Stimulated activated naive CD8-positive, alpha-beta T cell treated with anti-CD3 and anti-CD28 coated beads, Interleukin-15, Interleukin-2, amounts not matched to agents 100 ng/mL and 50 ng/mL, for 24 hours (primary cell): ENCODE measurements at regions not wholly inside any gene's neighbourhood (a gene's known extent, or its start where the extent isn't known, plus 50 kb on each side); places are given as distances from the start of the nearest gene placed in this dataset.

Experiments
- H3K27ac Mint-ChIP-seq: one replicate; pipeline ENCODE4 v1.8.0; 2021; ENCODE audit warnings: mild to moderate bottlenecking, mixed read lengths
- H3K27me3 Mint-ChIP-seq: one replicate; pipeline ENCODE4 v1.8.0; 2021; ENCODE audit warnings: mixed read lengths
- H3K36me3 Mint-ChIP-seq: one replicate; pipeline ENCODE4 v1.8.0; 2021; ENCODE audit warnings: low read depth, mixed read lengths
- H3K4me1 Mint-ChIP-seq: one replicate; pipeline ENCODE4 v1.8.0; 2021; ENCODE audit warnings: low read depth, mixed read lengths
- H3K4me3 Mint-ChIP-seq: one replicate; pipeline ENCODE4 v1.8.0; 2021; ENCODE audit warnings: mild to moderate bottlenecking, mixed read lengths
- H3K9me3 Mint-ChIP-seq: one replicate; pipeline ENCODE4 v1.8.0; 2021; ENCODE audit warnings: mixed read lengths

DNA sequence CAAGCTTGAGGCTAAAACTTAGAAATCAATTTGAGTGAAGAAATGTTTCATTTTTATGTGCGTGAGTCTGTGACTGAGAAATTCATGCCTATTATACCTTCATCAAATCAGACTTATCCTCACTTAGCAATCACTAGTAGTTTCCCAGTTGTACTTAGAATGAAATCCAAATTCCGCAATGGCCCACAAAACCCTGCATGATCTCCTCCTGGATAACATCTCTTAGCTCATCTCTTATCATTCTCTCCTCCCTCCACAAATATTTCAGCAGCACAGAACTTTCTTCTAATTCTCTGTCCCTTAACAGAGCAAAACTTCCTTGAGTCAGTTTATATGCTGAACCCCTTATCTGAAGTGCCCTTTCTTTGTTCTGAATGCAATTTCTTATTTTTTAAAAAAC is 198.8 kb upstream of the TGFBR2 start:
- Mint-ChIP-seq H3K36me3 (peaks cover 9% of the 10 kb centered on the region), H3K27ac (no peak overlapping the region), H3K27me3 (no peaks in the 10 kb centered on the region), H3K9me3 (peaks cover 22% of the 10 kb centered on the region), H3K4me1 (no peaks in the 10 kb centered on the region), H3K4me3 (no peak overlapping the region)

DNA sequence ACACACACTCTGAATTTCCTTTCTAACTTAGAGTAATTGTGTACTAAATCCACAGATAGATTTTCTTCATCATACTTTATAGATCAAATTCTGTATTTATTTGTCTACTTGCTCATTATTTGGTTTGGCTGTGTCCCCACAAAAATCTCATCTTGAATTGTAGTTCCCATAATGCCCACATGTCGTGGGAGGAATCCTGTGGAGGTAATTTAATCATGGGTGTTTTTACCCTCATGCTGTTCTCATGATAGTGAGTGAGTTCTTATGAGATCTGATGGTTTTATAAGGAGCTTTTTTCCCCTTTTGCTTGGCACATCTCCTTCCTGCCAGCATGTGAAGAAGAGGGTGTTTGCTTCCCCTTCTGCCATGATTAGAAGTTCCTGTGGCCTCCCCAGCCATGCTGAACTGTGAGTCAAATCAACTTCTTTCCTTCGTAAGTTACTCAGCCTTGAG is 198.3 kb upstream of the TGFBR2 start:
- Mint-ChIP-seq H3K27ac (no peak overlapping the region), H3K9me3 (peaks cover 22% of the 10 kb centered on the region), H3K4me1 (no peaks in the 10 kb centered on the region), H3K4me3 (no peak overlapping the region), H3K27me3 (no peaks in the 10 kb centered on the region), H3K36me3 (peaks cover 9% of the 10 kb centered on the region)

DNA sequence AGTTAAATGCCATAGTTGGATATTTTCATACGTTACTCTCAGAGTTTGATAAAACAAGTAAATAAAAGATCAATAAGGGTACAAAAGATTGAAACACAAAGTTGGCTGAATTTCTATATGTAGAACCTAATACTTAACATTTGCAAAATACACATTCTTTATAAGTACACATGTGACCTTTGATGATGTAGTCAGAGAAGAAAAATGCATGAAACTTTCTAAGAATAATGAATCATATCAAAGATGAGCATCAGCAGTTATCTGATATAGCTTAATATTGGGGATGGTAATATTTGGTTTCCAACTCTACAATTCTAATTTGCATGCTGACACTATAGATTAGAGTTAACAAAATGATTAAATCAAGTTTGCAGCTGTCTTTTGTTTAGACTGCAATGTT is 188.0 kb upstream of the TGFBR2 start:
- H3K27ac Mint-ChIP-seq = no peak overlapping the region
- H3K4me1 Mint-ChIP-seq = peaks cover 6% of the 10 kb centered on the region
- no peaks in the 10 kb centered on the region for H3K27me3 Mint-ChIP-seq
- no peaks in the 10 kb centered on the region for H3K36me3 Mint-ChIP-seq
- H3K4me3 Mint-ChIP-seq = no peak overlapping the region
- peaks cover 9% of the 10 kb centered on the region for H3K9me3 Mint-ChIP-seq

DNA sequence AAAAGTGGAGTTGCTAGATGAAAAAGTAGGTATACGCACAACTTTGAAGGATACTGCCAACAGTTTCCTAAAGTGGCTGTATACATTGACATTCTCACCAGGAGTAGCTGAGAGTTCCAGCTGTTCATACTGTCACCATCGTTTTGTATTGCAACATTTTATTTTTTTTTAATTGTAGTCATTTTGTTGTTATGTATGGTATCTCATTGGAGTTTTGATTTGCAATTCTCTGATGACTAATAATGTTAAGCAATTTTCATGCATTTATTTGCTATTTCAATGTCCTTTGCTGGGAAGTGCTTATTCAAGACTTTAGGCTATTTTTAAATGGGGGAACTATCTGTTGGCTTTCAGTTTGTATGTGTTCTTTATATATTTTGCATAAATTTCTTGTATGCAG is 185.1 kb upstream of the TGFBR2 start:
- H3K36me3 Mint-ChIP-seq = no peaks in the 10 kb centered on the region
- peaks cover 9% of the 10 kb centered on the region for H3K9me3 Mint-ChIP-seq
- peaks cover 6% of the 10 kb centered on the region for H3K4me1 Mint-ChIP-seq
- H3K27me3 Mint-ChIP-seq = no peaks in the 10 kb centered on the region
- no peak overlapping the region for H3K4me3 Mint-ChIP-seq
- no peak overlapping the region for H3K27ac Mint-ChIP-seq

DNA sequence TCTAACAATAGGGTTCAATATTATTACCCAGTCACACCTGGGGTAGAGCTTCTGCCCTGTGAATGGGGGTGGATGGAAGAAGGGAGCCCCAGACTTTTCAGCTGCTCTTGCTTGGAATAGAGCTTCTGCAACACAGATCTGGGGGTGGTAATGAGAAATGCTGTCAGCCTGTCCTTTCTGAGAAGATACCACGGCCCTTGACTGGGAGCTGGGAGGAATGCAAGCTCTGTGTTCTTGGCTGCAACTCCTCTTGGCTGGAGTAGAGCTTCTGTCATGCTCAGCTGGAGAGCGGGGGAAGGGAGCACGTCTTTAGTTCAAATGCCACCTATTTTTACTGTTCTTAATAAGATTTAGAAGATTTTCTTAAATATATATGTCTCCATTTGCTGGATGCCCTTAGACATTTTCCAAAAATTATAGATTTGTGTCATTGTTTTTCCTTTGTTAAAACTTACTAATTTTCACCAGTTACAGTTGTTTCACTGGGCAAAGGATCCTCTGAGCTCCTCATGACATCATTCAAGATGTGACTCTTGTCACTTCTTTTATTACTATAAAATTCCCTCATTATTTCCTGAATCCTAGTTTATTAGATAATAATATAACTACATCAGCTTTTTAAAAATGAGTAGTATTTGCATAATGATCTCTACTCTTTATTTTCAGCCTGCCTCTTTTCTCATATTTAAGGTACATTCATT is 180.0 kb upstream of the TGFBR2 start:
- Mint-ChIP-seq H3K4me3 (no peak overlapping the region), H3K4me1 (peaks cover 5% of the 10 kb centered on the region), H3K36me3 (no peaks in the 10 kb centered on the region), H3K27me3 (no peaks in the 10 kb centered on the region), H3K9me3 (peaks cover 8% of the 10 kb centered on the region), H3K27ac (no peak overlapping the region)

DNA sequence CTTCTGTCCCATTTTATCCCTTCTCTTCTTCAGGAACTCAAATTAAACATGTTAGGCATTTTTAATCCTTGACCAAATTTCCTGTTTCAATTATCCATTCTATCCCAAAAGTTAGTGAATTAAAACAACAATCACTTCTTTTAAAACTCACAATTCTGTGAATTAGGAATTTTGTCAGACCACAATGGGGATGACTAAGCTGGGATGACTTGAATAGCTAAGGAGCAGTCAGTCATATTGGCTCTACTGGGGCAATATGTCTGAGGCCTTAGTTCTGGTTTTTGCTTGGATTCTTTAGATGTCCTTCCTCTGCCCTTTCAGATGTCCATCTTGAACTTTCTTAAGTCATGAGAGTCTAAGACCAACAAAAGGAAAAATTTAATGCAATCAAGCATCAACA is 178.2 kb upstream of the TGFBR2 start:
- Mint-ChIP-seq H3K4me1 (peaks cover 5% of the 10 kb centered on the region), H3K36me3 (no peaks in the 10 kb centered on the region), H3K9me3 (peaks cover 8% of the 10 kb centered on the region)

DNA sequence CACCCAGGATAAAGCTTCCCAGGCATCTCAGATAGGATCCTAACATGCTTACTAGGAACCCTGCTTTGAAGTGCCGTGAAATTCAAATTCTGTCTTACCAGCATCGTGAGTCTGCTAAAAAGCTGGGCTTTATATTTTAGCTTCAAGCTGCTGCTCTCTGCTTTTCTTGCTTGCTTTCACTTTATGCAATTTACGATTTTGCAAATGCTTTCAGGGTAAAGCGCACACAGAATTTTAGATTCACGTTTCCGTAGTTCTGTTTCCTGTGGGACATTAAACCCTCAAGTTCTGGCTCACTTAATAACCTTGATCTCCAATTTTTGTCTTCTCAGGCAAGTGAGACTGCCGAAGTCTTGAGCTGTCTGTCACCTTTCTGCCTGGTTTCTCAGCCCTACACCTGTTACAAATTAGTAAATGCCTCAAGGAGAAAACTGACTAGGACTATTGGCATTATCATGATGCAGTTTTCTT is 170.5 kb upstream of the TGFBR2 start:
- peak overlapping the region; percentile 4 for H3K27ac Mint-ChIP-seq
- H3K4me1 Mint-ChIP-seq = peaks cover 31% of the 10 kb centered on the region

More for the DNA sequence above, 178.2 kb upstream of the TGFBR2 start:
- no peaks in the 10 kb centered on the region for H3K27me3 Mint-ChIP-seq
- H3K4me3 Mint-ChIP-seq = no peak overlapping the region
- H3K27ac Mint-ChIP-seq = no peak overlapping the region

DNA sequence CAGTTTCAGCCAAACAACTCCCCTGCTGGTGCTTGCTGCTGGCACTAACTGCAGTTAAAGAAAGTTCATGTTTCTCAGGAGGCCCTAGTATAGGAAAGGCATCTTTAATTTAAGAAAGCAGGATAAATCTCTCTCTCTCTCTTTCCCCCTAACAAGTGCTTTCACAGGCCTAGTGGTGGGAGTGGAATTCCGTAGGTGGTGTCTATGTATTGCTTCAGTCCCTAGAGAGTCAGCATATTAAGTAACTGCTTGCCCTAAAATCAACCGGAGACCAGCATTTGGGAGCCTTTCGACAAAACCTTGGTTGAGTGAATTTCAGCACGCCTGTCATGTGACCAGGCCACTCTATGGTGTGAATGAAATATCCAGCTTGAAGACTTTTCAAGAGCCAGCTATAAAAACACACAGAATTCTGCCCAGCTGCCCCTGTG is 169.2 kb upstream of the TGFBR2 start:
- H3K36me3 Mint-ChIP-seq = no peaks in the 10 kb centered on the region
- no peak overlapping the region for H3K27ac Mint-ChIP-seq
- no peaks in the 10 kb centered on the region for H3K27me3 Mint-ChIP-seq
- H3K9me3 Mint-ChIP-seq = no peaks in the 10 kb centered on the region
- peaks cover 31% of the 10 kb centered on the region for H3K4me1 Mint-ChIP-seq
- H3K4me3 Mint-ChIP-seq = no peak overlapping the region

More for the DNA sequence above, 170.5 kb upstream of the TGFBR2 start:
- H3K36me3 Mint-ChIP-seq = no peaks in the 10 kb centered on the region
- H3K9me3 Mint-ChIP-seq = no peaks in the 10 kb centered on the region
- peak overlapping the region; percentile 73 for H3K4me3 Mint-ChIP-seq
- no peaks in the 10 kb centered on the region for H3K27me3 Mint-ChIP-seq

DNA sequence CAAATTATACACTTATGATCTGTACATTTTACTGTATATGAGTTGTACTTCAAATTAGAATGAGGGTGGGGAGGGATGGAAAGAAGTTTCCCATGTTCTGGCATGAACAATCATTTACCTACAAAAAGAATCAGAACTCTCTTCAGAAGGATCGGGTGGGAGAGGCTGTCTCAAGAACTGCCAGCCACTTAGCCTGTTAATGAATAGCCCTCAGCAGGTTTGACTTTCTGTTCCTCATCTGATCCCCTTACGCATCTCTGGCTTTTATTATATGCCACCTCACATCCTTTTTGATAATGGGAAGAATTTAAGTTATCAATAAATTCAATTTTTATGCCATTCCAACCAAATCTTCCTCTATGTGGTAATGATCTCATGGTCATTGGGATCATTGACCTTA is 168.3 kb upstream of the TGFBR2 start:
- no peak overlapping the region for H3K4me3 Mint-ChIP-seq
- H3K27ac Mint-ChIP-seq = no peak overlapping the region
- no peaks in the 10 kb centered on the region for H3K27me3 Mint-ChIP-seq
- peaks cover 31% of the 10 kb centered on the region for H3K4me1 Mint-ChIP-seq
- H3K36me3 Mint-ChIP-seq = no peaks in the 10 kb centered on the region
- H3K9me3 Mint-ChIP-seq = no peaks in the 10 kb centered on the region

DNA sequence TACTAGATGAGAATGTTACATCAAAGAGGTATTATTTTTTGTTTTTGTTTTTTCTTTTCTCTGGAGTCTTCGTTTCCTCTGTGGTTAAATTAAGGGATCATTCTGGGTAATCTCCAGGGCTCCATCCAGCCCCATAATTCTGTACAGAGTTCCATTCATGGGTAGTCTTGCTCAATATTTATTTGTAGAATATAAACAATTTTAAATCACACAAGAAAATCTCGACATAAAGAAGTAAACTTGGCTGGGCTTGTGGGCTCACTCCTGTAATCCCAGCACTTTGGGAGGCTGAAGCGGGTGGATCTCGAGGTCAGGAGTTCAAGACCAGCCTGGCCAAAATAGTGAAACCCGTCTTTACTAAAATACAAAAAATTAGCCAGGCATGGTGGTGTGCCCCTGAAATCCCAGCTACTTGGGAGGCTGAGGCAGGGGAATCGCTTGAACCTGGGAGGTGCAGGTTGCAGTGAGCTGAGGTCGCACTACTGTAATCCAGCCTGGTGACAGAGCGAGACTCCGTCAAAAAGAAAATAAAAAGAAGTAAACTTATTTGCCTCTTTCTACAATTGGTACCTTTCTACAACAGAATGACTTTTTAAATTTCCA is 166.8 kb upstream of the TGFBR2 start:
- H3K27ac Mint-ChIP-seq = no peak overlapping the region
- no peaks in the 10 kb centered on the region for H3K36me3 Mint-ChIP-seq
- H3K4me1 Mint-ChIP-seq = peaks cover 26% of the 10 kb centered on the region
- no peaks in the 10 kb centered on the region for H3K27me3 Mint-ChIP-seq
- no peaks in the 10 kb centered on the region for H3K9me3 Mint-ChIP-seq
- no peak overlapping the region for H3K4me3 Mint-ChIP-seq

DNA sequence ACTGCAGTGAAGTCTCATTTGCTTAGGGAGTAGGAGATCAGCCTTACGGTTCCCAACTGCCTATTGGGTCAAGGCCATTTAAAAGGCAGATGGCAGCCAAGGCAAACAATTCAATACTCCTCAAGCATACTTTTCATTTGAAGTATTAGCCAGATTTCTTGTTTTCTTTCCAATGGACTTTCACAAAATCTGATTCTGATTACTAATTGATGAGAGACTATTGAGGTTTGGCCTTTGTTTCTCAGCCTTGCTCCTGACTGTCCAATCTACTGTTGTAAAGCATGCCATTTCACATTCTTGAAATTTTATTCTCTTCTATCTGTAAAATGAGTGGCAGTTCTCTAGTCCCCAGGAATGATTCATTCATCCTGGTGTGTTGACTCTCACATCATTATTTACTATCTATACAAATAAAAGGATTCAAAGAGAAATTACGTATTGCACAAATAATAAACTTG is 166.2 kb upstream of the TGFBR2 start:
- Mint-ChIP-seq H3K4me1 (peaks cover 22% of the 10 kb centered on the region), H3K36me3 (no peaks in the 10 kb centered on the region), H3K9me3 (no peaks in the 10 kb centered on the region), H3K27me3 (no peaks in the 10 kb centered on the region), H3K4me3 (no peak overlapping the region), H3K27ac (no peak overlapping the region)

DNA sequence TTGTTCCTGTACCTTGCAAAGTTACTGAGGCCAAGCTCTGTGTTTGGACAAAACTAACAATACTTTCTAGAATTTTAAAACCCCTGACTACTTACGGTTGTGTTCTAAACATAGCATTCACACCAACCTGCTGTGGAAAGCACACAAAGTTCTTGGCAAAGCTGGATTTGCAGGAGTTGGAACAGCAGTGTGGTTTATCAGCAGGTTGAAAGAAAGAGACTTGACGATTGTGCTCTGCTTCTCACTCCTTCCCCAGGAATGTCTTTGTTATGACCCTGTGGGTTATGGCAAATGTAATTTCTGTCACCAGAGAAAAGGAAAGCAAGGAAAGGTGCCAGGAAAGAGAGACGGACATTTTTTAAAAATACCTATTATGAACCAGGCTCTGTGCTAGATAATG is 165.5 kb upstream of the TGFBR2 start:
- Mint-ChIP-seq H3K27ac (no peak overlapping the region), H3K36me3 (no peaks in the 10 kb centered on the region), H3K27me3 (no peaks in the 10 kb centered on the region), H3K4me3 (no peak overlapping the region), H3K9me3 (no peaks in the 10 kb centered on the region), H3K4me1 (peaks cover 15% of the 10 kb centered on the region)

DNA sequence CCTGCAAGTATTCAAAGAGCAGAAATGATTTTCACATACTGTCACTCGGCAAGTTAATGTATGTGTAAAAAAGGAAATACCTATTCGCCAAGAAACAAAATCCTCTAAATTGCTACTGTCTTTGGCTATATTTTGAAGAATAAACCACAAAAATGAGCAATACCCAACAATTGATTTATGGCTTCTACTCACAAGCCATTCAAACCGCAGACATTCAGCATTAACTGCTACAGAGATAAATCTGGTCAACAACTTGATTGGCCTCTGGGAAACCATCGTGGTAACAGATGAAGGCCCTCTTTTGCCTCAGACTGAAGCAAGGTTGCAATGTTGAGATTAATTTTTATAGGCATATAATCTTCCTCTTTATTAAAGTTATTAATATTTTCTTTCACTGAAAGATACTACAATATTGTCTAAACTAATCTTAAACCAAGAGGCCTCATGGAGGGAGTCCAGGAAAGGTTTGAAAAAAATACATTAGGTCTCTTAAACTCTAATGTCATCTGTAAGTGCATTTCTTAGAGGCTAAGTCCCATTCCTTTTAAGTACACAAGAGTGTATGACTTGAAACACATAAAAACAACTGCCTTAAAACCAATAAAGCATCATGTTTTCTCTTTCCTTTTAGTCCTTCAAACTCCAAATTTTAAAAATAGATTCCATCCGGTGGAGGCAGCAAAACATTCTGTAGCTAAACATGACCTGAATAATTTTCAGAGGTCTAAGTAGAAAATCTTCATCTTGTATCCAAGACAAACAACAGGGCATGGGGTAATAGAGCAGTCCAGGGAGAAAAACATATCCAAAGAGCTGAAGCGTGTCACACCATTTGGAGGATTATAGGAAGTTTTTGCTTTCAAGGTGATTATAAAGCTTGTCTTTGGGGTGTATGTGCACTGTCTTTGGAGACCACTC is 162.4 kb upstream of the TGFBR2 start:
- Mint-ChIP-seq H3K27ac (no peak overlapping the region), H3K4me1 (no peaks in the 10 kb centered on the region), H3K36me3 (no peaks in the 10 kb centered on the region), H3K9me3 (no peaks in the 10 kb centered on the region), H3K27me3 (no peaks in the 10 kb centered on the region), H3K4me3 (no peak overlapping the region)

DNA sequence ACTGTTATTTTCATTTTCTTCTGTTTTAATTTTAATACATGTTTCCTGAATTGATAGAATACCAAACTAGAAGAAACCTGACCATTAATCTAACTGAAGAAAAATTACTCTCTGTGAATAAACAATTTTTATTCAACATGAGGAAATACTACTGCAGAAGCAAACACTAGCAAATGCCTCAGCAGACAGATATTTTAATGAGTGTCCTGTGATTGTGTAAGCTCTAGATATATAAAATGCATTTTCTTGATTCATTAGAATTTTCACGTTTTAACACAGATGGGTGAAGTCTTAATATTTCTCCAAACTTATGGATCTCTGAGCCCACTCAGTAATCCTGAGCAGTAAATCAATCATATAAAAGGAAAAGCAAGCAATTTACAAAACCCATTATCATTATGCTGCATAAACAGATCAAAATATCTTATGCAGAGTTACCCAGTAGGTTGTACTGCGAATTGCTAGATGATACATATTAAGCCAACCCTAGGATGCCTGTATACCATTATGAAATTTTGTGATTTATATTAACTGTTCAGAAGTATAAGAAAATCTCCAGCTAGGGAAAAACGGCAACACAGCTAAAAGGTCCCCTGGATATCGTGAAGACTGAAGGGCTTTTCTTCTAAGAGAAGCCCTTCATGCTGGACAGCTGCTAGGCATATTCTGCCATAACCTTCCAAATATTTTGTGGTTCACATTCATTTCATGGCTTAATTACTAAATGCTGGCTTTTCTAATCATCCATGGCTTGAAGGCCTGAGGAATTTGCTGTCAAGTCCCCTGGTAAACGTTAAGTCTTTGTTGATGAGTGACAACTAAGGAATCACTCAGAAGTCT is 157.7 kb upstream of the TGFBR2 start:
- no peaks in the 10 kb centered on the region for H3K27me3 Mint-ChIP-seq
- no peaks in the 10 kb centered on the region for H3K4me1 Mint-ChIP-seq
- H3K4me3 Mint-ChIP-seq = no peak overlapping the region
- H3K36me3 Mint-ChIP-seq = no peaks in the 10 kb centered on the region
- H3K27ac Mint-ChIP-seq = no peak overlapping the region
- H3K9me3 Mint-ChIP-seq = peaks cover 12% of the 10 kb centered on the region
